ENCODE measurements at regions not wholly inside any gene's neighbourhood (a gene's known extent, or its start where the extent isn't known, plus 50 kb on each side); places are given as distances from the start of the nearest gene placed in this dataset.

DNA sequence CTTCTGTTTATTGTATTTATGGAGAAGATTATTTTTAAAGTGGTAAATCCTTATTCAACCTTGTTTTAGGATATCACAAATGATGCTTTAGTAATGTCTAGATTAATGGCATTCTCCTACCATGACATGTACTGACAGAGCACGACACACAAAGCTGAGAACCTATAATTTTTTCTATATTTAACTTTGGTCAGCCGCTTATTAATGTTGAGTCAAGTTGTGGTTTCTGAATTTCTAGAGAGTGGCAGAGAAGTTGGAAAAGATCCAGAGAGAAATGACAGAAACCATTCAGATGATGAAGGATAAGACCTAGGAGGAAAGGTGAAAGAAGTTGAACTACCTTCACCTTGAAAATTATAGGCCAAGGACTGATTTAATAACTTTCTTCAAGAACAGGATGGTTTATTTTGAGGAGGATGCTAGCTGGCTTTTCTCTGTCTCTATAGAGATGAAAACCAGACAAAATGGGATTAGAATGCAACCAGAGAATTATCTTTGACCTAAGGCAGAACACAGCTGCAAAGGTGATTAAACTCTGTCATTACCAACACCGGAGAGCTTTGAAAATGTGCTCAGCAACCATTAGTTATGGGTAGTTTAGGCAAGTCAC is 62.6 kb upstream of the TSPAN5 start:
- TF ChIP-seq, protein P1, sequence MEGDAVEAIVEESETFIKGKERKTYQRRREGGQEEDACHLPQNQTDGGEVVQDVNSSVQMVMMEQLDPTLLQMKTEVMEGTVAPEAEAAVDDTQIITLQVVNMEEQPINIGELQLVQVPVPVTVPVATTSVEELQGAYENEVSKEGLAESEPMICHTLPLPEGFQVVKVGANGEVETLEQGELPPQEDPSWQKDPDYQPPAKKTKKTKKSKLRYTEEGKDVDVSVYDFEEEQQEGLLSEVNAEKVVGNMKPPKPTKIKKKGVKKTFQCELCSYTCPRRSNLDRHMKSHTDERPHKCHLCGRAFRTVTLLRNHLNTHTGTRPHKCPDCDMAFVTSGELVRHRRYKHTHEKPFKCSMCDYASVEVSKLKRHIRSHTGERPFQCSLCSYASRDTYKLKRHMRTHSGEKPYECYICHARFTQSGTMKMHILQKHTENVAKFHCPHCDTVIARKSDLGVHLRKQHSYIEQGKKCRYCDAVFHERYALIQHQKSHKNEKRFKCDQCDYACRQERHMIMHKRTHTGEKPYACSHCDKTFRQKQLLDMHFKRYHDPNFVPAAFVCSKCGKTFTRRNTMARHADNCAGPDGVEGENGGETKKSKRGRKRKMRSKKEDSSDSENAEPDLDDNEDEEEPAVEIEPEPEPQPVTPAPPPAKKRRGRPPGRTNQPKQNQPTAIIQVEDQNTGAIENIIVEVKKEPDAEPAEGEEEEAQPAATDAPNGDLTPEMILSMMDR (IDR thresholded peaks at IDR 0.05), result no peak
- no peak for TF ChIP-seq ZFX (IDR thresholded peaks at IDR 0.05; ENCODE audit: borderline replicate concordance)
